Endodermal cell (in vitro differentiated cells): ENCODE measurements at regions not wholly inside any gene's neighbourhood (a gene's known extent, or its start where the extent isn't known, plus 50 kb on each side); places are given as distances from the start of the nearest gene placed in this dataset.

Experiments used
- DNase-seq: peaks from one replicate; pipeline ENCODE4 v3.0.0-alpha.2; 2017
- H3K27ac ChIP-seq: 2 replicates; pipeline ENCODE4 v1.5.1; 2013; ENCODE audit warnings: mild to moderate bottlenecking, low read depth, low read length, moderate library complexity
- H3K27me3 ChIP-seq: 2 replicates; pipeline ENCODE4 v1.6.1; 2013; ENCODE audit warnings: mild to moderate bottlenecking, low read length, moderate library complexity; ENCODE audit not compliant: insufficient read depth, control insufficient read depth, poor library complexity, severe bottlenecking
- H3K36me3 ChIP-seq: 2 replicates; pipeline ENCODE4 v1.7.0; 2013; ENCODE audit warnings: mild to moderate bottlenecking, low read length, moderate library complexity; ENCODE audit not compliant: control insufficient read depth, insufficient read depth
- H3K4me1 ChIP-seq: one replicate; pipeline ENCODE4 v1.7.0; 2013; ENCODE audit warnings: low read length; ENCODE audit not compliant: control insufficient read depth, insufficient read depth
- H3K4me3 ChIP-seq: 2 replicates; pipeline ENCODE4 v1.5.1; 2013; ENCODE audit warnings: mild to moderate bottlenecking, low read length, moderate library complexity
- H3K9ac ChIP-seq: 2 replicates; pipeline ENCODE4 v1.6.1; 2013; ENCODE audit warnings: mild to moderate bottlenecking, low read length, moderate library complexity; ENCODE audit not compliant: poor library complexity, severe bottlenecking; ENCODE audit errors: extremely low read depth
- H3K9me3 ChIP-seq: 2 replicates; pipeline ENCODE4 v1.6.1; 2013; ENCODE audit warnings: mild to moderate bottlenecking, low read length, moderate library complexity; ENCODE audit not compliant: control insufficient read depth
- H3K27ac Mint-ChIP-seq: 2 replicates; pipeline ENCODE4 v1.8.0; 2020; ENCODE audit warnings: mixed read lengths
- H3K27me3 Mint-ChIP-seq: 2 replicates; pipeline ENCODE4 v1.8.0; 2021; ENCODE audit warnings: mild to moderate bottlenecking, mixed read lengths; ENCODE audit not compliant: insufficient read depth
- H3K36me3 Mint-ChIP-seq: 2 replicates; pipeline ENCODE4 v1.8.0; 2020; ENCODE audit warnings: low read depth, mixed read lengths
- H3K4me1 Mint-ChIP-seq: 2 replicates; pipeline ENCODE4 v1.8.0; 2020; ENCODE audit warnings: mixed read lengths
- H3K4me3 Mint-ChIP-seq: 2 replicates; pipeline ENCODE4 v1.8.0; 2020; ENCODE audit warnings: mild to moderate bottlenecking, moderate library complexity, mixed read lengths
- H3K9me3 Mint-ChIP-seq: 2 replicates; pipeline ENCODE4 v1.8.0; 2020; ENCODE audit warnings: mild to moderate bottlenecking, mixed read lengths
- WGBS, 2 experiments: methylation state at CpG; one replicate each; pipeline versions ENCODE4 v1.1.5 to v1.1.7; 2013; ENCODE audit warnings: missing lambda C conversion rate in 2 of 2, mixed read lengths in 1 of 2; ENCODE audit not compliant: insufficient coverage in 1 of 2, insufficient read length in 1 of 2; 5-methylcytosine and 5-hydroxymethylcytosine counted together
- TF ChIP-seq, protein P1 (sequence below): fragments of 200-600 bp; sonication (generic); conservative IDR thresholded peaks from 2 replicates; pipeline ENCODE4 v1.5.0; 2021; ENCODE audit warnings: antibody characterized with exemption, mild to moderate bottlenecking

DNA sequence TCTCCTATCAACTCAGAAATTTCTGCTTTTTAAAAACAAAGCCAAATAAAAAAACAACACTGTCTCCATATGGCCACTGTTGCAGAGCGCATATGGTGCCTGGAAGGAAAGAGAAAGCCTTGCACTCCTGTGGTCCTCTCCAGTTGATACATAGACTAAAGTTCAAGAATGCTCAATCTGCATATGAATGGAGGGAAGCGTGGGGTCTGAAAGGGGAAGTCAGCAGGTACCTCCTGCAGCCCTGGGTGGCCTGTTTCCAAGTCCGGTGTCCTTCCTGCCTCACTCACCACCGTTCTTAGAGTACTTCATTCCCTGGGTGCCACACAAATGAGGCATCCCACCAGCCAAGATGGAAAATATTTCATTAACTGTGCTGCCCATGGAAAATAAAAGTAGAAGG lies 138.3 kb upstream of the PALS2 start:
- no peak overlapping the region for H3K27ac Mint-ChIP-seq
- WGBS, 2 experiments, result 43 to 49% methylated on average over 1 to 4 of the region's 4 CpGs
- peaks cover 37% of the 10 kb centered on the region for H3K4me1 Mint-ChIP-seq

GRCh38 chr7:24436131-24436920 lies 136.9 kb upstream of the PALS2 start:
- H3K4me3 Mint-ChIP-seq, result no peak overlapping the region
- 73 to 100% methylated on average over 1 to 2 of the region's 2 CpGs for WGBS, 2 experiments
- H3K9me3 Mint-ChIP-seq, result peaks cover 4% of the 10 kb centered on the region
- no peaks in the 10 kb centered on the region for H3K36me3 ChIP-seq
- H3K27me3 Mint-ChIP-seq, result no peaks in the 10 kb centered on the region
- H3K27ac ChIP-seq, result no peak overlapping the region
- no peak for DNase-seq
- no peak overlapping the region for H3K9ac ChIP-seq
- no peak overlapping the region for H3K4me3 ChIP-seq
- H3K27me3 ChIP-seq, result no peaks in the 10 kb centered on the region
- no peaks in the 10 kb centered on the region for H3K36me3 Mint-ChIP-seq
- no peak overlapping the region for H3K27ac Mint-ChIP-seq
- H3K9me3 ChIP-seq, result peaks cover 8% of the 10 kb centered on the region
- TF ChIP-seq, protein P1, sequence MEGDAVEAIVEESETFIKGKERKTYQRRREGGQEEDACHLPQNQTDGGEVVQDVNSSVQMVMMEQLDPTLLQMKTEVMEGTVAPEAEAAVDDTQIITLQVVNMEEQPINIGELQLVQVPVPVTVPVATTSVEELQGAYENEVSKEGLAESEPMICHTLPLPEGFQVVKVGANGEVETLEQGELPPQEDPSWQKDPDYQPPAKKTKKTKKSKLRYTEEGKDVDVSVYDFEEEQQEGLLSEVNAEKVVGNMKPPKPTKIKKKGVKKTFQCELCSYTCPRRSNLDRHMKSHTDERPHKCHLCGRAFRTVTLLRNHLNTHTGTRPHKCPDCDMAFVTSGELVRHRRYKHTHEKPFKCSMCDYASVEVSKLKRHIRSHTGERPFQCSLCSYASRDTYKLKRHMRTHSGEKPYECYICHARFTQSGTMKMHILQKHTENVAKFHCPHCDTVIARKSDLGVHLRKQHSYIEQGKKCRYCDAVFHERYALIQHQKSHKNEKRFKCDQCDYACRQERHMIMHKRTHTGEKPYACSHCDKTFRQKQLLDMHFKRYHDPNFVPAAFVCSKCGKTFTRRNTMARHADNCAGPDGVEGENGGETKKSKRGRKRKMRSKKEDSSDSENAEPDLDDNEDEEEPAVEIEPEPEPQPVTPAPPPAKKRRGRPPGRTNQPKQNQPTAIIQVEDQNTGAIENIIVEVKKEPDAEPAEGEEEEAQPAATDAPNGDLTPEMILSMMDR, result no peak
- H3K4me1 Mint-ChIP-seq, result peaks cover 37% of the 10 kb centered on the region
- no peaks in the 10 kb centered on the region for H3K4me1 ChIP-seq

More for the DNA sequence above, 138.3 kb upstream of the PALS2 start:
- Histone ChIP-seq H3K36me3 (no peaks in the 10 kb centered on the region), H3K27me3 (no peaks in the 10 kb centered on the region), H3K4me3 (no peak overlapping the region), H3K4me1 (no peaks in the 10 kb centered on the region), H3K9ac (no peak overlapping the region), H3K9me3 (peaks cover 8% of the 10 kb centered on the region), H3K27ac (no peak overlapping the region)
- Mint-ChIP-seq H3K36me3 (no peaks in the 10 kb centered on the region), H3K27me3 (no peaks in the 10 kb centered on the region), H3K9me3 (peaks cover 4% of the 10 kb centered on the region), H3K4me3 (no peak overlapping the region)
- TF ChIP-seq, protein P1, result no peak
- peak; percentile 82 for DNase-seq

DNA sequence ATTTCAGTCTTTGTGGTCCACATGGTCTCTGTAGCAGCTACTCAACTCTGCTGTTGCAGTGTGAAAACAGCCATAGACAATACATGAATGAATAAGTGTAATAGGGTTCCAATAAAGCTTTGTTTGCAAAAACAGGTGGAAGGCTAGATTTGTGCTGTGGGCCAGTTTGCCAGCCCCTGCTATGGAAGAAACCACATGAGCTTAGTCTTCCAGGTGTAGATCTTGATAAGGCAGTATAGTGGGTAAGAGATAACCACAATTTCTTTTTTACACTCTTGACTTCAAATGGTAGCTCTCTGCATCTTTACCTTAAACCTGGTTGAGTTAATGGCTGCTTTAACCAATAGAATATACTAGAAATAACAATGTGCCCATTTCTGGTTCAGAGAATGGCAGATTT lies 135.0 kb upstream of the PALS2 start:
- H3K4me1 Mint-ChIP-seq, result peaks cover 46% of the 10 kb centered on the region
- Histone ChIP-seq H3K27me3 (no peaks in the 10 kb centered on the region), H3K36me3 (no peaks in the 10 kb centered on the region), H3K4me1 (peaks cover 3% of the 10 kb centered on the region), H3K4me3 (no peak overlapping the region), H3K27ac (no peak overlapping the region), H3K9me3 (peaks cover 8% of the 10 kb centered on the region), H3K9ac (no peak overlapping the region)
- no peak overlapping the region for H3K27ac Mint-ChIP-seq
- no peaks in the 10 kb centered on the region for H3K36me3 Mint-ChIP-seq
- no peak overlapping the region for H3K4me3 Mint-ChIP-seq
- no peaks in the 10 kb centered on the region for H3K27me3 Mint-ChIP-seq
- TF ChIP-seq, protein P1, result no peak
- H3K9me3 Mint-ChIP-seq, result peaks cover 4% of the 10 kb centered on the region
- no peak for DNase-seq
